CD14-positive monocyte (primary cell): ENCODE measurements at regions not wholly inside any gene's neighbourhood (a gene's known extent, or its start where the extent isn't known, plus 50 kb on each side); places are given as distances from the start of the nearest gene placed in this dataset.

Experiments used
- DNase-seq, 3 donors: peaks; one replicate each; pipeline ENCODE4 v3.0.0-alpha.2; 2011 to 2022
- H2AFZ ChIP-seq: 2 replicates; pipeline ENCODE4 v1.6.0; 2012; ENCODE audit warnings: mild to moderate bottlenecking, low read depth, low read length, inconsistent platforms; ENCODE audit not compliant: insufficient read depth, poor library complexity, severe bottlenecking
- H3K27ac ChIP-seq, 2 donors: 1 replicate in 1 of 2; 2 replicates in 1 of 2; pipeline ENCODE4 v1.5.1; 2012 to 2013; ENCODE audit warnings: low read length in 2 of 2, control low read depth in 1 of 2, inconsistent platforms in 1 of 2, low read depth in 1 of 2, mild to moderate bottlenecking in 1 of 2
- H3K27me3 ChIP-seq, 2 donors: one replicate each; pipeline versions ENCODE4 v1.6.0 to v1.6.1; 2011 to 2013; ENCODE audit warnings: low read length in 2 of 2; ENCODE audit not compliant: control insufficient read depth in 2 of 2, insufficient read depth in 2 of 2
- H3K36me3 ChIP-seq, 2 donors: replicated peaks in 1 of 2; 1 replicate in 1 of 2; 2 replicates in 1 of 2; pipeline versions ENCODE4 v1.5.1 to v1.6.1; 2012 to 2013; ENCODE audit warnings: low read length in 2 of 2, control low read depth in 1 of 2, inconsistent platforms in 1 of 2, mild to moderate bottlenecking in 1 of 2; ENCODE audit not compliant: insufficient read depth in 2 of 2, control insufficient read depth in 1 of 2
- H3K4me1 ChIP-seq, 2 donors: 1 replicate in 1 of 2; 2 replicates in 1 of 2; pipeline versions ENCODE4 v1.5.1 to v1.6.1; 2012 to 2013; ENCODE audit warnings: low read length in 2 of 2, control low read depth in 1 of 2, inconsistent platforms in 1 of 2, mild to moderate bottlenecking in 1 of 2, moderate library complexity in 1 of 2; ENCODE audit not compliant: insufficient read depth in 2 of 2, control insufficient read depth in 1 of 2
- H3K4me2 ChIP-seq: replicated peaks from 2 replicates; pipeline ENCODE3; 2012; ENCODE audit warnings: low read length, moderate library complexity, mild to moderate bottlenecking; ENCODE audit not compliant: poor library complexity, severe bottlenecking; ENCODE audit errors: extremely low read depth
- H3K4me3 ChIP-seq, 3 experiments: fragments of 200-600 bp in 1 of 3; sonication (generic) in 1 of 3; replicated peaks in 1 of 3; 1 replicate in 2 of 3; 2 replicates in 1 of 3; pipeline ENCODE4 v1.5.1; 2011 to 2013; ENCODE audit warnings: low read length in 3 of 3, mild to moderate bottlenecking in 3 of 3, control low read depth in 2 of 3, low read depth in 2 of 3, inconsistent platforms in 1 of 3, moderate library complexity in 1 of 3
- H3K79me2 ChIP-seq: 2 replicates; pipeline ENCODE4 v1.6.0; 2012; ENCODE audit warnings: mild to moderate bottlenecking, control low read depth, inconsistent platforms, low read length, moderate library complexity; ENCODE audit not compliant: insufficient read depth
- H3K9ac ChIP-seq: 2 replicates; pipeline ENCODE4 v1.6.0; 2017; ENCODE audit warnings: low read length, mild to moderate bottlenecking; ENCODE audit not compliant: insufficient read depth, poor library complexity, severe bottlenecking
- H3K9me3 ChIP-seq, 2 donors: replicated peaks in 1 of 2; 1 replicate in 1 of 2; 2 replicates in 1 of 2; pipeline versions ENCODE4 v1.5.1 to v1.6.1; 2012 to 2013; ENCODE audit warnings: low read length in 2 of 2, control low read depth in 1 of 2; ENCODE audit not compliant: control insufficient read depth in 1 of 2, insufficient read depth in 1 of 2
- H4K20me1 ChIP-seq: 2 replicates; pipeline ENCODE4 v1.6.0; 2012; ENCODE audit warnings: mild to moderate bottlenecking, low read length, control low read depth, moderate library complexity; ENCODE audit not compliant: insufficient read depth
- H3K27ac Mint-ChIP-seq, 7 donors: one replicate each; pipeline ENCODE4 v1.8.0; 2020; ENCODE audit warnings: mild to moderate bottlenecking in 7 of 7, mixed read lengths in 7 of 7, moderate library complexity in 6 of 7, inconsistent platforms in 2 of 7
- H3K27me3 Mint-ChIP-seq, 3 donors: one replicate each; pipeline ENCODE4 v1.8.0; 2021 to 2022; ENCODE audit warnings: low read depth in 3 of 3, mild to moderate bottlenecking in 3 of 3, mixed read lengths in 3 of 3, moderate library complexity in 3 of 3, inconsistent platforms in 1 of 3
- H3K36me3 Mint-ChIP-seq, 2 donors: one replicate each; pipeline ENCODE4 v1.8.0; 2020; ENCODE audit warnings: mixed read lengths in 2 of 2, inconsistent platforms in 1 of 2, mild to moderate bottlenecking in 1 of 2
- H3K4me1 Mint-ChIP-seq: one replicate; pipeline ENCODE4 v1.8.0; 2020; ENCODE audit warnings: mild to moderate bottlenecking, mixed read lengths
- H3K4me3 Mint-ChIP-seq, 2 donors: one replicate each; pipeline ENCODE4 v1.8.0; 2020; ENCODE audit warnings: mild to moderate bottlenecking in 2 of 2, mixed read lengths in 2 of 2, moderate library complexity in 1 of 2
- H3K9me3 Mint-ChIP-seq, 7 donors: one replicate each; pipeline ENCODE4 v1.8.0; 2020 to 2022; ENCODE audit warnings: mixed read lengths in 7 of 7, mild to moderate bottlenecking in 6 of 7, moderate library complexity in 6 of 7, inconsistent platforms in 2 of 7
- CTCF ChIP-seq: fragments of 200-600 bp; IDR thresholded peaks from one replicate; pipeline ENCODE4 v1.8.0; 2022; ENCODE audit warnings: antibody characterized with exemption, mild to moderate bottlenecking
- WGBS: methylation state at CpG from one replicate; pipeline ENCODE4 v1.1.5; 2013; ENCODE audit warnings: missing lambda C conversion rate; ENCODE audit not compliant: insufficient coverage; 5-methylcytosine and 5-hydroxymethylcytosine counted together
- intact Hi-C, 2 donors: fragments of 100-400 bp; cut with micrococcal nuclease; formaldehyde crosslinking; loops; one replicate each; pipeline versions ENCODE4 v1.15.0 to v1.15.1; 2023

GRCh38 chr1:90778486-90778885 lies 61.4 kb upstream of the BARHL2 start:
- H3K36me3 Mint-ChIP-seq, result no peaks in the 10 kb centered on the region
- H3K27ac Mint-ChIP-seq, result no peak overlapping the region
- H3K4me3 Mint-ChIP-seq, result no peak overlapping the region
- Histone ChIP-seq H3K27ac (no peak overlapping the region), H3K4me1 (no peaks in the 10 kb centered on the region), H3K9me3 (no peaks in the 10 kb centered on the region), H3K4me3 (no peak overlapping the region), H3K36me3 (no peaks in the 10 kb centered on the region), H3K9ac (no peak overlapping the region), H3K79me2 (no peaks in the 10 kb centered on the region), H4K20me1 (no peaks in the 10 kb centered on the region), H2AFZ (no peak overlapping the region), H3K4me2 (no peak overlapping the region), H3K27me3 (no peaks in the 10 kb centered on the region)
- H3K4me1 Mint-ChIP-seq, result no peaks in the 10 kb centered on the region
- intact Hi-C loops, result no loop called here
- TF ChIP-seq CTCF, result no peak
- peaks cover 0 to 7% (median 5%) of the 10 kb centered on the region in 3 donors for H3K27me3 Mint-ChIP-seq
- H3K9me3 Mint-ChIP-seq, result peaks cover 0 to 4% (median 0%) of the 10 kb centered on the region in 7 donors
- no peak for DNase-seq

GRCh38 chr1:90773812-90774211 lies 56.7 kb upstream of the BARHL2 start:
- H3K4me3 Mint-ChIP-seq, result no peak overlapping the region
- no peaks in the 10 kb centered on the region for H3K36me3 Mint-ChIP-seq
- peaks cover 1 to 8% (median 2%) of the 10 kb centered on the region in 3 donors for H3K27me3 Mint-ChIP-seq
- TF ChIP-seq CTCF, result no peak
- H3K4me1 ChIP-seq, result no peaks in the 10 kb centered on the region
- no peak overlapping the region for H3K9ac ChIP-seq
- H3K36me3 ChIP-seq, result no peaks in the 10 kb centered on the region
- H3K4me2 ChIP-seq, result no peak overlapping the region
- H3K27me3 ChIP-seq, result peaks cover 0 to 2% of the 10 kb centered on the region in 2 donors
- no peak overlapping the region for H3K27ac ChIP-seq
- H3K27ac Mint-ChIP-seq, result no peak overlapping the region
- no peaks in the 10 kb centered on the region for H3K9me3 ChIP-seq
- no peak for DNase-seq
- WGBS, result 65% methylated on average over 2 of the region's 3 CpGs
- peaks cover 0 to 4% (median 2%) of the 10 kb centered on the region in 7 donors for H3K9me3 Mint-ChIP-seq
- H2AFZ ChIP-seq, result no peak overlapping the region
- H4K20me1 ChIP-seq, result no peaks in the 10 kb centered on the region
- H3K4me3 ChIP-seq, result no peak overlapping the region
- no peaks in the 10 kb centered on the region for H3K79me2 ChIP-seq
- no peaks in the 10 kb centered on the region for H3K4me1 Mint-ChIP-seq
- intact Hi-C loops, result no loop called here
